ENCODE measurements at regions not wholly inside any gene's neighbourhood (a gene's known extent, or its start where the extent isn't known, plus 50 kb on each side); places are given as distances from the start of the nearest gene placed in this dataset.

DNA sequence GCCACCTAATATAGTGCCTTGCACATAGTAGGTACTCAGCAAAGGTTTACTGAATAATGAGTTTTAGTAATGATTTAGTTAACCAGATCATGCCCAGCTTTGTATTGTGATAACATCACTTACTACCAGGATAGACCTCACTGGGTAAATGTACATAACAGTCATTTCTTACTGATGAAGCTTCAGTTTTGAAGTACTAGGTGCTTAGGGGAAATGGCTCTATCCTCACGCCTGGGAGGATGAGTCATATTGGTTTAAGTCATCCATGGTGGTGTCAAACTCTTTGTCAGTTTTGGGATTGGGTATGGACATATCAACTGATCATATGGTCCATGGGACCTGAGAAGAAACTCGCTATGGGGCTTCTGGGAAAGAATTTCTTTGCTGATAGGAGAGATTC lies 90.6 kb upstream of the USP24 start:
- Histone ChIP-seq H3K36me3 (ENCODE audit: control insufficient read depth, insufficient read depth, low read length) (no peaks in the 10 kb centered on the region), H3K27me3 (replicated peaks; ENCODE audit: control insufficient read depth, insufficient read depth, low read length) (no peaks in the 10 kb centered on the region; the same call in 1 of the 2 replicates), H3K4me3 (replicated peaks; ENCODE audit: low read depth, low read length) (no peak overlapping the region)
- DNase-seq (ENCODE audit: extremely low read depth, insufficient read length) = no peak
- TF ChIP-seq, protein P1, sequence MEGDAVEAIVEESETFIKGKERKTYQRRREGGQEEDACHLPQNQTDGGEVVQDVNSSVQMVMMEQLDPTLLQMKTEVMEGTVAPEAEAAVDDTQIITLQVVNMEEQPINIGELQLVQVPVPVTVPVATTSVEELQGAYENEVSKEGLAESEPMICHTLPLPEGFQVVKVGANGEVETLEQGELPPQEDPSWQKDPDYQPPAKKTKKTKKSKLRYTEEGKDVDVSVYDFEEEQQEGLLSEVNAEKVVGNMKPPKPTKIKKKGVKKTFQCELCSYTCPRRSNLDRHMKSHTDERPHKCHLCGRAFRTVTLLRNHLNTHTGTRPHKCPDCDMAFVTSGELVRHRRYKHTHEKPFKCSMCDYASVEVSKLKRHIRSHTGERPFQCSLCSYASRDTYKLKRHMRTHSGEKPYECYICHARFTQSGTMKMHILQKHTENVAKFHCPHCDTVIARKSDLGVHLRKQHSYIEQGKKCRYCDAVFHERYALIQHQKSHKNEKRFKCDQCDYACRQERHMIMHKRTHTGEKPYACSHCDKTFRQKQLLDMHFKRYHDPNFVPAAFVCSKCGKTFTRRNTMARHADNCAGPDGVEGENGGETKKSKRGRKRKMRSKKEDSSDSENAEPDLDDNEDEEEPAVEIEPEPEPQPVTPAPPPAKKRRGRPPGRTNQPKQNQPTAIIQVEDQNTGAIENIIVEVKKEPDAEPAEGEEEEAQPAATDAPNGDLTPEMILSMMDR (IDR thresholded peaks at IDR 0.05; ENCODE audit: insufficient read depth, low read length, poor library complexity, severe bottlenecking) = no peak

DNA sequence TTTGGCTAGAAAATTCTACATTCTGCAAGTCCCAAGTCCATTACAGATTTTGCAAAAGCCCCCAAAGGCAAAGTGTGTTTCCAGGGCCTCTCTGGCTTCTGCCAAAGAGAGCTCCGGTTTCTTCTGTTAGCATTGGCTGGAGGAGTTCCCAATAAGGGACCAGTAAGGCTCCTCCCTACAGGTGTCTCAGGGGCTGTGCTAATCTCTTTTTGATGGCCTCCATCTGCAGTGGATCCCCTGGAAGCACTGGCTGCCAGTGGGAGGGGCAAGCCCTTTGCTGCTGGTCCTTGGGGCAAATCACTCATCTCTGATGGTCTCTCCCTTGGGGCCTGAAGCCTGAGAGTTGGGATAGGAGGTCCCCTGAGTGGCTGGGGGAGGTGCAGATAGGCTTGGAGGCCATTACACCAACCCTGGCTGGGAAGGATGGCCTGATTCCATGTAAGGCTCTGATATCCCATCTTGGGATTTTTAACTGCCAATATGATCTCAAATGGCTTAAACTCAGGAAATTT lies 89.1 kb upstream of the USP24 start:
- TF ChIP-seq, protein P1 (IDR thresholded peaks at IDR 0.05; ENCODE audit: insufficient read depth, low read length, poor library complexity, severe bottlenecking) = no peak
- Histone ChIP-seq H3K36me3 (ENCODE audit: control insufficient read depth, insufficient read depth, low read length) (no peaks in the 10 kb centered on the region), H3K4me3 (replicated peaks; ENCODE audit: low read depth, low read length) (no peak overlapping the region), H3K27me3 (replicated peaks; ENCODE audit: control insufficient read depth, insufficient read depth, low read length) (no peaks in the 10 kb centered on the region)
- no peak for DNase-seq (ENCODE audit: extremely low read depth, insufficient read length)

DNA sequence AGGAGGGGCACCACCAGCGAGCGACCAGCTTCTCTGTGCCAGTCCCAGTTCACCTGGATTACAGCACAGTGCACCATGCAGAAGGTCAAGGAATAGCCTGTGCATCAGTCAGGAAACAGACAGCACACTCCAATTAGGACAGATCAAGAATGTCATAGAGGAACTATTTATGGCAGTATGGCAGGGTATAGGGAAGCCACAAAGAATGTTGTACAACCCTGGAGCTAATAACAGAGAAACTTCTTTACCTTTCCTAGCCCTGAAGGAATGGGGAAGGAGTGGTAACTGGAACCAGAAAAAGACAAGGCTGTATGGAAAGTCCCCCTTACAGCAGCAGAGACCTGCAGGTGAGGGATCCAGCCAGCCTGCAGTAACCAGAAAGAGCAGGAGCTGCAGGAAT lies 87.8 kb upstream of the USP24 start:
- no peaks in the 10 kb centered on the region for H3K27me3 ChIP-seq (replicated peaks; ENCODE audit: control insufficient read depth, insufficient read depth, low read length)
- H3K4me3 ChIP-seq (replicated peaks; ENCODE audit: low read depth, low read length) = no peak overlapping the region
- TF ChIP-seq, protein P1 (IDR thresholded peaks at IDR 0.05; ENCODE audit: insufficient read depth, low read length, poor library complexity, severe bottlenecking) = no peak
- H3K36me3 ChIP-seq (ENCODE audit: control insufficient read depth, insufficient read depth, low read length) = no peaks in the 10 kb centered on the region
- no peak for DNase-seq (ENCODE audit: extremely low read depth, insufficient read length)

DNA sequence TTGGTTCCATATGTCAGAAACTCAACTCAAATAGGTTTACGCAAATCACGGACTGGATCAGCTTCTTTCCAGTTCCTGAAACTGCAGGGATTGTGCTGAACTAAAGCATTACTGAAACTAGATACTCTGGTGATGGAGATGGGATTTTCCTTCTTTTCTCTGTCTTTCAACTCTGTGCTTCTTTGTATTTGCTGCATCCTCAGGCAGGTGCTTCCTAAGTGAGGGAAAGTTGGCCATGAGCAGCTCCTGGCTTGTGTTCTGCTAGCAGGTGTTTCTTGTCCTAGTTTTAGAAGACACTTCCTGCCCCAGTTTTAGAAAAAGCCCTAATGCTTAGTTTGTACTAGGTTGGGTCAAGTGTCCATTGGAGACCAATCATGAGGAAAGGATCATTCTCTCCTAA lies 86.7 kb upstream of the USP24 start:
- Histone ChIP-seq H3K36me3 (ENCODE audit: control insufficient read depth, insufficient read depth, low read length) (no peaks in the 10 kb centered on the region), H3K27me3 (replicated peaks; ENCODE audit: control insufficient read depth, insufficient read depth, low read length) (no peaks in the 10 kb centered on the region), H3K4me3 (replicated peaks; ENCODE audit: low read depth, low read length) (no peak overlapping the region)
- TF ChIP-seq, protein P1 (IDR thresholded peaks at IDR 0.05; ENCODE audit: insufficient read depth, low read length, poor library complexity, severe bottlenecking) = no peak
- DNase-seq (ENCODE audit: extremely low read depth, insufficient read length) = no peak

DNA sequence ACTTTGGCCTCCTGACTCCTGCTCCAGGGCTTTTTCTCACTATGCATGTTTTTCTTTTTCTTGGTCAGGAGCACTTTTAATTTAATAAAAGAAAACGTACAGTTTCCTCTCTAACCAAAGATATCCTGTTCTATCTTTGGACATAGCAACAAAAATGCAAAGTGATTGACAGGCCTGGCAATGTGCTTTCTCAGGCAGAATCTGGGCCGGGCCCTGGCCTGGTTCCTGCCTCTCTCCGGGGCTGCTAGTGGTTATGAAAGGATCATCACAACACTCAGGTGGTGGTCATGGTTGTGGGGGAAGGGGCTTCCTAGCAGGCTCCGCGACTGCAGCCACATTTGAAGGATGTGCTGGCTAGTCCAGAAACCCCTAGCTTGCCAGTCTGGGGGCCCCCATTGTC lies 85.8 kb upstream of the USP24 start:
- DNase-seq (ENCODE audit: extremely low read depth, insufficient read length) = no peak
- no peaks in the 10 kb centered on the region for H3K36me3 ChIP-seq (ENCODE audit: control insufficient read depth, insufficient read depth, low read length)
- H3K27me3 ChIP-seq (replicated peaks; ENCODE audit: control insufficient read depth, insufficient read depth, low read length) = no peaks in the 10 kb centered on the region
- no peak overlapping the region for H3K4me3 ChIP-seq (replicated peaks; ENCODE audit: low read depth, low read length)
- TF ChIP-seq, protein P1 (IDR thresholded peaks at IDR 0.05; ENCODE audit: insufficient read depth, low read length, poor library complexity, severe bottlenecking) = no peak

All from GM06990 (cell line).